ENCODE measurements at regions not wholly inside any gene's neighbourhood (a gene's known extent, or its start where the extent isn't known, plus 50 kb on each side); places are given as distances from the start of the nearest gene placed in this dataset.
"Not testable (repeated sequence)": the region's sequence is repeated elsewhere in the genome, so short reads cannot be mapped to it uniquely, and the experiment has no call there.

DNA sequence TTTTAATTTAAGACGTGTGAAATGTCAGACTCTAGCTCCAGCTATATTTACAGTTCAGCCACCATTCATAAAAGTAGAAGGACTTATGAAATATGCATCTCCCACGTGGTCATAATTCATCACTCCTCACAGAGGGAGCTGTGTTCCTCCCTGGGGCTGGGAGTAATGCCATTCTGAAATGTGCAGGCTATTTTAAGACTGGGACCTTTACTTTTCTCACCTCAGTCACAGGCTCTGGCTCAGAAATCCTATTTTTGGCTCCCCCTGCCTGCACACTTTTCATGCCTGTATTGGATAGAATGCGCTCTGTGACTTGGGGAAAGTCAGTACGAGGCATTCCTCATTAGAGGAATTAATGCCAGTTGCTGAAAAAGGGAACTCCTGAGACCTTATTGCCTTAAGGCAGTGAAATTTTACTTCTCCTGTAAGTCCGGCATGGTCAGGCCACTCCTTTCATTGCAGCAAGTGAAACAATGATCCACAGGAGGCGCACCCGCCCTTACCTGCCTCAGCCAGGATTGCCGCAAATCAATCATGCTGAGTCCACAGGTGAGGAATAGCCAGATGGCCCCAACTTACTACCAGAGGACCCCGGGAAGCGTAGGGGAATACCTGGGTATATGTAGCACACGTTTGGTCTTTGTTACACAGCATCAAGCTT, 1133.2 kb upstream of the TMEM132C start:
- no peak for DNase-seq

DNA sequence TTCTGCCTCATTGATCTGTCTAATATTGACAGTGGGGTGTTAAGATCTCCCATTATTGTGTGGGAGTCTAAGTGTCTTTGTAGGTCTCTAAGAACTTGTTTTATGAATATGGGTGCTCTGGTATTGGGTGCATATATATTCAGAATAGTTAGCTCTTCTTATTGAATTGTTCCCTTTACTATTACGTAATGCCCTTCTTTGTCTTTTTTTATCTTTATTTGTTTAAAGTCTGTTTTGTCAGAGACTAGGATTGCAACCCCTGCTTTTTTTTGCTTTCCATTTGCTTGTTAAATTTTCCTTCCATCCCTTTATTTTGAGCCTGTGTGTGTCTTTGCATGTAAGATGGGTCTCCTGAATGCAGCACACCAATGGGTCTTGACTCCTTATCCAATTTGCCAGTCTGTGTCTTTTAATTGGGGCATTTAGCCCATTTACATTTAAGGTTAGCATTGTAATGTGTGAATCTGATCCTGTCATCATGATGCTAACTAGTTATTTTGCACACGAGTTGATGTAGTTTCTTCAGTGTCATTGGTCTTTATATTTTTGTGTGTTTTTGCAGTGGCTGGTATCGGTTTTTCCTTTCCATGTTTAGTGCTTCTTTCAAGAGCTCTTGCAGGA, 1126.0 kb upstream of the TMEM132C start:
- not testable (repeated sequence) for DNase-seq

DNA sequence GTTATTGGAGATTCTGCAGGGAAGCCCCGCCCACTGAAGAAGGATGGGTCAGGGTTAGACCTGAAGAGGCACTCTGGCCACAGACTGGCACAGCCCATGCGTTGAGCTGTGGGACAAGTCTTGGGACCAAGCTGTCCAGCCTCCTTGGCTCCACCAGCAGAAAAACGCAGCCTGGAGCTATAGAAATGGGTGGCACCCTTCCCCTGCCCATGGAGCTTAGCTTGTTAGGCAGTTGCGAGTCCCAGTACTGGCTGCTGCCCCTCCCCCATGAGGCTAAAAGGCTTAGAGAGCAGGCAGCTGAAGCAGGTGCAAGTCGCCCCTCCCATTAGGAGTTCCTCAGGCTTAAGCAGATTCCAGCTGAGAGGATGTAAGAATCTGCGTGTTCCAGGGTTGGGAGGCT, 1124.0 kb upstream of the TMEM132C start:
- DNase-seq: no peak

DNA sequence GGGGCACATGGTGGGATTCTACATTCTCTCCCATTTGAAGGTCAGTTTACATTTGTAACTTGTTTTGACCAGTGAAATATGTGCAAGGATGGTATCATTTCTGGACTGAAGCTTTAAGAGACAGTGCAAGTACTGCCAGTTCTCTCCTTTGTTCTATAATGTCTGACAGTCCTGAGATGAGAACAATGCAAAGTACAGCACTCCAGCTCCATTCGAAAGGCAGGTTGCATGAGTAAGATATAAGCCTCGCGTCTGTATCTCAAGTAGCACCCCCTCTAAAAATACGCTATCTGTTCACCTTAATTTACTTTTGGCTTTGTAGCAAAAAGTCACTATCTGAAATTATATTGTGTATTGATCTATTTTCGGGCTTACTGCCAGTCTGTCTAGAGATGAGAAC, 1122.2 kb upstream of the TMEM132C start:
- DNase-seq: no peak

DNA sequence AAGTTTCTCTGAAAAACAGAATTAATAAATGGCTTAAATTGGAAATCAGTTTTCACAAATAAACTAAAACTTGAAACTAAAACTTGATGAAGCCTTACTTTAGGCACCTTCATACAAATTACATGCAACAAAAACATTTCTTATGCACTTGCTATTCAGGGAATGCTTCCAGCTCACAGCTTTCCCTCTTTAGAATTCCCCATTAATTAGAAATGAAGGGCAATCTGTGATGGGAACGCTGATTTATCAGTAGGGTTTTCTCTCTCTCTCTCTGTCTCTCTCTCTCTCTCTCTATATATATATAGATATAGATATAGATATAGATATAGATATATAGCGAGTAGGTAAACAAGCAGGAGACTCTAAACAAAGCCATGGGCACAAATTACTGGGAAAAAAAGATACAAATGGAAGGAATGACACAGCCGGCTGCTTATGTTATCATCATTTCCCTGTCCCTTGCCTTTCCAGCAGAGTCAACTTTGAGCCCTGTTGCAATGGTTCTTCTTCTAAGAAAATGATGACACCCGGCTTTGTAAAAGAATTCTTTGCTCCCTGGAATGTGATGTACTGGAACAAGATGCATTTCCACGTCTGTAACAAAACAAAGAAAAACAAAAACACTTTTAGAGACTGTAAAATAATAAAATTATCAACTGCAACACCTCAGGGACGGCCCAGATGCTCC, 1121.6 kb upstream of the TMEM132C start:
- DNase-seq: no peak

DNA sequence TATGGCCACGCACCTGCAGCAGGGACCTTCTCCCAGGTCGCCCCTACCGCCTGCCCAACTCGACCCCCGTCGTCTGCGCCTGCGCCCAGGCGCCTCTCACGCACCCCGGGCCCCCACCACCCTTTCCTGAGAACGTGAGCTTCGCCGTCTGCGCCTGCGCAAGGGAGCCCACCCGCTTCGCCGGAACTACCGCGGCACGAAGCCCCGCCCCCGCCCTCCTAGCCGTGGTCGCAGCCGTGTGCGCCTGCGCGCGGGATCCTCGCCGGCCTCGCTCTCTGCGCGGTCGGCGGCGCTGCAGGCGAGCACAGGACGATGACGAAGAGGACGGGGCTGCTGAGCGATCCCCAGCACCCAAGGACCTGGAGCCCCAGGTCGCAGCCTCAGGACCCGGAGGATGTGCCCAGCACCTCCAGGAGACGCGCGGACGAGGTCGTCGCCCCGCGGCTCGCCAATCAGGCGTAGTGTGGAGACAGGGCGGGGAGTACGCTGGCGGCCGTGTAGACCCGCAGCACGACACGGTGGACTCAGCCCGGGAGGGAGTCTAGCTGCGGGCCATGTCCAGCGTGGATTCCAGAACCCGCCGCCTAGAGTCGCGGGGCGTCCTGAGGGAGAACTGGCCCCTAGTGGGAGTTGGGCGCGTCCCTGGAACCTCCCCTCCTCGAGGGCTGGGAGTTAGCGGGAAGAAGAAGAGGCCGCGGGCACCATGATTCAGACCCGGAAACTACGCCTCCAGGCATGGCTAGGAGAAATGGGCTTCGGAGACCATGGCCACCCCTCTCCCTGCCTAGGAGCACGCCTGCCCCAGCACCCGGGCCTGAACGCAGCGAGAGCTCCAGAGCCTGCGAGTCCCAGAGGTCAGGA, 1120.8 kb upstream of the TMEM132C start:
- no peak for DNase-seq

DNA sequence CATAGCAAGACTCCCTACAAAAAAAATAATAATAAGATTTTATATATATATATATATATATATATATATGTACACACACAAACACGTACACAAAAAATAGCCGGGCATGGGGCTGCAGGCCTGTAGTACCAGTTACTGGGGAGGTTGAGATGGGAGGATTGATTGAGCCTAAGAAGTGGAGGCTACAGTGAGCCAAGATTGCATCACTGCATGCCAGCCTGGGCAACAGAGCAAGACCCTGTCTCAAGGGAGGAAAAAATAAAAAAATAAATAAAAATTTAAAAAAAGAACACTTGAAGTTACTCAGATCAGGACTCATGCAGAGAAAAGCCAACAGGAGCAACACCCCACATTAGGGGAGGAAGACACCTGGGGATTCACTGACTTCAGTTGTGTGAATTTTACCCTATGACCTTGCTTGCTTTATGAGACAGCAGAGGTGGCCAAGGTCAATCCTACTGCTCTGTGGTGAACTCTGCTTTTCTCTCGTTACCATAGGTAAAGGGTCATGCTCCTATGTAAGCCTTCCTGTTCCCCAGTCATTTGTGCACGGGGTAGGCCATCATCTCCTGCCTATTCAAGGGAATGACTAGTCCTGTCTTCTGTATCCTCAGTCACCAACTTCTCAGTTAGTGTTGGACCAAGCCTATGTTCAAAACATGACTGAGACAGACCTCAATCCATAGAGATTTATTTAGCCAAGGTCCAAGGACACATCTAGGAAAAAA, 1119.8 kb upstream of the TMEM132C start:
- no peak for DNase-seq

DNA sequence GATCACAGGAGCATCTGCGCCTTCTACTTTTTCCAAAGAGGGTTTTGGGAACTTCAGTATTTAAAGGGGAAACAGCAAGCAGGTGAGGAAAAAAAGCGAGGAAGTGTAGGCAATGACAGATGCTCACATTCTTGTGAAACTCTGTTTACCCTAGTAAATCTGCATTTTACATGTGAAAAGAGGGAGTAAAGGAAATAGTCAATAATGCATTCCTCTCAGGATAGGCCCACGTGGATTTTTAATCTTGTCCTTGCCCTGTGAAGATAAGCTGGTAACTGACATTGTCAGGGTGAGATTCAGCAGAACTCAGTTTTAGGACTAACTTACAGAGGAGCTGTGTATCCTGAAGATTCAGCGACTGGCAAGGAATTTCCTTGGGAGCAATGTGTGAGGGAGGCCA, 1119.2 kb upstream of the TMEM132C start:
- DNase-seq: no peak

DNA sequence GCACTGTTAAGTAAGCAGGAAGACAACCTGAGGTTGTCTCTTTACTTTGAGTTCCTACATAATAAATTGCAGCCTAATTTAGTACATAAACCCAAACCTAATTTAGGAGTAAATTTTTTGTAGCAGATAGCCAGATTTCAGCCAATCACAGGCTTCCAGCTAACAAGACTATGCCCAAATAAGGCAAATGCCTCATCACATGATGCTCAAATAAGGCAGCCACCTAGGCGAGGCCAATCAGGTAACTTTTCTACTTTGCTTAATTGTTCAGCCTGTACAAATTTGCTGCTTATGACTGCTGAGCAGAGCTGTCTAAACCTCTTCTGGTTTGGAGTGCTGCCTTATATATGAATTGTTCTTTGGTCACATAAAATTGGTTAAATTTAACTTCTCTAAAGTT, 1118.7 kb upstream of the TMEM132C start:
- no peak for DNase-seq

DNA sequence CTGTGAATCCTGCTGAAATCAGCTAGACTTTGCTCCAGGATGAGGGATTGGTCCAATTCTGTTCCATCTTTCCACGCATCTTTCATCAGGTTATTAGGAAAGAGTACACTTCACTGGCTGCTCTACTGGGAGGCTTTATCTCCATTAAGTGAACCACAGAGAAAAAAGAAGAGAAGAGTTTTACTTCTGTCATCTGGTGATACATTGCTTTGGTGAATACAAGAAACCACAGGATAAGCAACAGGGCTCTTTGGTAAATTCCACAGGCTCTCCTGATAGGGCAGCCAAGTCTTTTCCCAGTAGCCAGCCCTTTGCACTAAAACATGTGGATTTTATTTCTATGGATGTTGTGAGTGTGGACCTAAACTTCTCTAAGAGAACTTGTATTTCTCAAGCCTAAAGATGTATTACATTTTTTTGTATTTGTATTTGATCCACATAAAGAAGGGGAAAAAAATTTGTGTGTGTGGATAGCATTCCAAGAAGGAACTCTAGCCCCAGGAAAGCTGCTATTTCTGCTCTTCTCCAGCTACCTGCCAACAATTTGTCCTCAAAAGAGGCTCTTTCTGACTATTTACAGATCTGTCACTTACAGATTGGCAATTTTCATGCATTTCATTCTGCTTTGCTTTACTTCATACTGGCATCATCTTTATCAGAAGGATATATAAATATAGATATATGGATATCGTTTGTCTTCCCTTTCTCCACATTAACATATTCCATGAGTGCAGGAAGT, 1117.6 kb upstream of the TMEM132C start:
- no peak for DNase-seq

DNA sequence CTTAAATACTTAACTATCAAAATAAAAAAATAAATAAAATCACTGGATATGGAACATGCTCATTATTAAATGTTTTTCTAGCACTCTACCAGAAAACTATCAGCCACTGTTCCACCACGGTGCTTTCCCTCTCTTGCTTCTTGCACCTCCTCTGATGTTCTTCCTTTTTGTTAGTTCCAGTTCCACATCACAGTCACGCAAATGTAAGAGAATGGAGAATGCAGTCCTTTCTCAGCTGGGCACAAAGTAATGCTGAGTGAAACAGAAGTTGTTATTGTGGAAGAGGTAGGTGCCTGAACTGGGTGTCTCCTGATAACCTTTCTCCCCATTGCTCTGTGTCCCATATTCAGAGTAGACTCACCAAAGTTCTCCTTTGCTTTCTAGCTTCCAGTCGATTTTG, 1116.9 kb upstream of the TMEM132C start:
- DNase-seq: no peak

DNA sequence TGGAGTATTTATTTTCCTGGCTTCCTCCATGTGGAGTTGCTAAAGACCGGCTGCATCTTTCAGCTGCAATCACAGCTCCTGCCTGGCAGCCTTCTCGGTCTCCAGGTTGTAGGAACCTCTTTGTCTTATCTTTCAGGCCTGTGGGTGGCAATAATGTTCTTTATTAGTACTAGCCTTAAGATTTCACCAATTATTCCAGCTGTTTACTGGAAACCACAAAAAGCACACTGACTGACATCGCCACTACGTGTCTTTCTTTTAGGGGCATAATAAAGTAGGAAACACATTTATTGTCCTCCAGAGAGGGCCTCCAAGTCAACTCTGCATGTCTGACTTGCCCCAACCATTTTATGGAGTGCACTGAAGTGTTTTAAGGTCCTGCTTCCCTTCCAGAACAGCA, 1116.5 kb upstream of the TMEM132C start:
- DNase-seq: no peak

DNA sequence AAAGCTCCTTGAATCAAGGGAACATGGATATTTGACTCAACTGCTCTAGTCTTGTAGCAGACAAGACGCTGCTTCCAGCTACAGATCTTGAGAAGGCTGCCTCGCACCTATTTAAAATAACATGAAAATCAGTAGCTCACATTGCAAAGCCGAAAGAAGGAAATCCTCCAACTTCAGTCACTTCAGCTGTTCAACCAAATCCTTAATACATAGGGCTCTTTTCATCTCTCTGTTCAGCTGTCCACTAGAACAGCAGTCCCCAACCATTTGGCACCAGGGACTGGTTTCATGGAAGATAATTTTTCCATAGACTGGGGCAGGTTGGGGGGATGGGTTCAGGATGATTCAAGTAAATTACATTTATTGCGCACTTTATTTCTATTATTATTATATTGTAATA, 1116.0 kb upstream of the TMEM132C start:
- no peak for DNase-seq

DNA sequence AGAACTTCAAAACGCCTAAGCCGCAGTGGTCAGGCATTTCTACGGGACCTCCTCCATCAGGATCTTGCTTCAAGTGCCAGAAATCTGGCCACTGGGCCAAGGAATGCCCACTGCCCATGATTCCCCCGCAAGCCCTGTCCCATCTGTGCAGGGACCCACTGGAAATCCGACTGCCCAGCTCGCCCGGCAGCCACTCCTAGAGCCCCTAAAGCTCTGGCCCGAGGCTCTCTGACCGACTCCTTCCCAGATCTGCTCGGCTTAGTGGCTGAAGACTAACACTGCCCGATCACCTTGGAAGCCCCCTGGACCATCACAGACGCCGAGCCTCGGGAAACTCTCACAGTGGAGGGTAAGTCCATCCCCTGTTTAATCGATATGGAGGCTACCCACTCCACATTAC, 1113.0 kb upstream of the TMEM132C start:
- no peak for DNase-seq

DNA sequence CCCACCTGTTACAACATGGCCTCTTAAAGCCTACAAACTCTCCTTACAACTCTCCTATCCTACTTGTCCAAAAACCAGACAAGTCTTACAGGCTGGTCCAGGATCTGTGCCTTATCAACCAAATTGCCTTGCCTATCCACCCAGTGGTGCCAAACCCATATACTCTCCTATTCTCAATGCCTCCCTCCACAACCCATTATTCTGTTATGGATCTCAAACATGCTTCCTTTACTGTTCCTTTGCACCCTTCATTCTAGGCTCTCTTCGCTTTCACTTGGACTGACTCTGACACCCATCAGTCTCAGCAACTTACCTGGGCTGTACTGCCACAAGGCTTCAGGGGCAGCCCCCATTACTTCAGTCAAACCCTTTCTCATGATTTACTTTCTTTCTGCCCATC, 1112.1 kb upstream of the TMEM132C start:
- DNase-seq: not testable (repeated sequence)

DNA sequence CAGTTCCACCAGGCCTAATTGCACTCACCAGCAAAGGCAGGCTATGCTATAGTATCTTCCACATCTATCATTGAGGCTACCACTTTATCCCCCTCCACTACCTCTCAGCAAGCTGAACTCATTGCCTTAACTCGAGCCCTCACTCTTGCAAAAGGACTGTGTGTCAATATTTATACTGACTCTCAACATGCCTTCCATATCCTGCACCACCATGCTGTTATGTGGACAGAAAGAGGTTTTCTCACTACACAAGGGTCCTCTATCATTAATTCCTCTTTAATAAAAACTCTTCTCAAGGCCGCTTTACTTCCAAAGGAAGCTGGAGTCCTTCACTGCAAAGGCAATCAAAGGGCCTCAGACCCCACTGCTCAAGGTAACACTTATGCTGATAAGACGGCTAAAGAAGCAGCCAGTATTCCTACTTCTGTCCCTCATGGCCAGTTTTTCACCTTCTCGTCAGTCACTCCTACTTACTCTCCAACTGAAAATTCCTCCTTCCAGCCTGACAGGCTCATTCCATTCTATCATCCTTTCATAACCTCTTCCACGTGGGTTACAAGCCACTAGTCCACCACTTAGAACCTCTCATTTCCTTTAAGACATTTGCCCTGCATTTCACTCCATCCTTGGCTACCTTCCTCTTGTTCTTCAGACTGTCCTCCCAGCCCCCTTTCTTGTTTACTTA, 1110.9 kb upstream of the TMEM132C start:
- DNase-seq: not testable (repeated sequence)

DNA sequence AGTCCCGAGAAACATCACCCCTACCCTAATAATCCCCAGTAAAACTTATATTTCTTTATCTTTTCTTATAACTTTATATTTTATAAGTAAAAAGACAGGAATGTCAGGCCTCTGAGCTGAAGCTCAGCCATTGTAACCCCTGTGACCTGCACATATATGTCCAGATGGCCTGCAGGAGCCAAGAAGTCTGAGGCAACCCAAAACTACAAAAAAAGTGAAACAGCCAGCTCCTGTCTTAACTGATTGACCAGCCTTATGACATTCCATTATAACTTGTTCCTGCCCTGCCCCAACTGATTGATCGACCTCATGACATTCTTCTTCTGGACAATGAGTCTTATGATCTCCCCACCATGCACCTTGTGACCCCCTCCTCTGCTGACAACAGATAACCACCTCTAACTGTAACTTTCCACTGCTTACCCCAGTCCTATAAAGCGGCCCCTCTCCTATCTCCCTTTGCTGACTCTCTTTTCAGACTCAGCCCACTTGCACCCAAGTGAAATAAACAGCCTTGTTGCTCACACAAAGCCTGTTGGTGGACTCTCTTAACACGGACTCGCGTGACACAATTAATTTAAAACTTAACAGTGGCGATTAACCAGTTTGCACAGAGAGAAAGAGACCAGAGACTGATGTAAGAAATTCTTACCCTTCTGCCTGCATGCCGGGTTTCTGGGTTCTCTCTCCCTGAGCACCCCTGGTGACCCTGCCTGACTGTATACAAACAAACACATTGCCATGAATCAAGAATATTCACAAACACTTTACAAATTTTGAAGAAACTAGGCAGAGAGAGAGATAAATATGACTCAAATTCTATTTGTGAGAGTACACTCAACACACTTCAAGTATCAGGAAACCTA, 1109.2 kb upstream of the TMEM132C start:
- DNase-seq: not testable (repeated sequence)

DNA sequence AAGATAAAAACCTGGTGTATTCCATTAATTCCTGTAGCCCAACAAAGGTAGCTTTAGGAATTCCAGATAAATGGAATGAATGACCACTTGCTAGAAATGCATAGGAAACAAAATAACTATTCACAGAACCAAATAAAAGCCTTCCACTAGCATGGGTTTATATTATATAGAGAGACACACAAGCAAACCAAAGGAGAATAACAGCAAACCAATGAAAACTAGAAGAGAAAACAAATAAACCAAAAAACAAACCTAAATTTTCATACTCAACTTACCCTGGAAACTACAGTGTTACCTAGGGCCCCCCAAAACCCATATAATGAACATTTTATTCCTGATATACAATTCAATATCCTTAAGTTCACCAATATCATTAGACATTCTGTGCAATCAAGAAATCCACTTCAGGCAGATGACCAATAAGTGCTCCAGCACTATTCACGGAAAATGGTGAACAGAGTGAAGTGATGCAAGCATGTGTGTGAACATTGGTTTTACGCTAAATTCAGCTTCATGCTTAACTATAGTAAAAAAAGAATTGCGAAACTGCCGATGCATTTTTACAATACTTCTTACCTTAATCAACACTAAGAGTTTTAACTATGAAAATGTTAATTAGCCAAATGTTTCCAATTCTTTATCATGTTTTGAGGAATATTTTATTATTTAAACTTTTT, 1108.4 kb upstream of the TMEM132C start:
- DNase-seq: no peak

DNA sequence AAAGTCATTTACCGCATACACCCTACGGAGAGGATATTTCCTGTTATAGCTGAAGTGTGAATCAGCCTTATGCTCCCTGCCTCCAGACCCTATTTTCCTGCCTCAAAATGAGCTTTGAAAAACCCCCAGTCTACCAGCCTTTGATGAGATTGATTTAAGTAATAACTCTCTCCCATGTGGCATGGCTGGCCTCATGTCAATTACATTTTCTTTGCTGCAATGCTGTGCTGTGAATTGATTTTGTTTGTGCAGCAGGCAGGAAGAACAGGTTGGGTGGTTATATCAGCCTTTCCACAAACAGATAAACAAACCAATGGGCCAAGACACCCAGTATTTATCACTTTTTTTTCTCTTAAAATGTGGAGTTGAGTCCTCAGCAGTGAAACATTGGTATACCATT, 1105.5 kb upstream of the TMEM132C start:
- DNase-seq: no peak

DNA sequence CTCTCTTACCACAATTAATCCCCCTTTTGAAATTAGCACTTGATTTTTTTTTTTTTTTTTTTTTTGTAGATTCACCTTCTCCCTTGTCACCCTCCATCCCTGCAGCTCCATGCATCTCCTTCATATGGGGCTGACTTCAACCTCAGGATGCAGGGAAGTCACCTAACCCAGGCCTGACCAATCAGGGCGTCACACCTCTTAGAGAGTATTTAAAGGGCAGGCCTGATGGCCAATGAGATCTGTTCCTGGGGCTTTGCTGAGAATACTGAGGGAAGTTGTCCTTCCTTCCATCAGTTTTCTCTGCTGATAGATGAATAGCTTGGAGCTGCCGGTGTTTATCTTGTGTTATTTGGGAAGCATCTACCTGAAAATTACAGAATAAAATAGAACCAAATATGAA, 1104.7 kb upstream of the TMEM132C start:
- no peak for DNase-seq

Measured in NCI-H1105 (cell line).